IMR-90 (cell line): ENCODE measurements at regions not wholly inside any gene's neighbourhood (a gene's known extent, or its start where the extent isn't known, plus 50 kb on each side); places are given as distances from the start of the nearest gene placed in this dataset.

Experiments used
- ATAC-seq: fragments of 200-7000 bp; cut with Tn5 transposase; 2 replicates; pipeline ENCODE4 v1.9.1; 2020; ENCODE audit warnings: low read depth, mild to moderate bottlenecking, moderate library complexity
- BruUV-seq: library from RNA; stranded (reverse); fragments of 400-500 nt; replicated peaks from 2 replicates; lab custom pipeline; 2021; lab: Mats Ljungman, UMichigan
- CTCF ChIA-PET: fragments of 300-600 bp; formaldehyde crosslinking; extraction: SDS; loops from one replicate; lab custom pipeline; 2021; ENCODE audit warnings: antibody characterized with exemption; lab: Yijun Ruan, JAX
- POLR2A ChIA-PET: fragments of 300-600 bp; sonication (Branson Sonifier 250); formaldehyde crosslinking; loops from one replicate; lab custom pipeline; 2022; ENCODE audit warnings: antibody characterized with exemption; ENCODE audit not compliant: unreplicated experiment; lab: Charles Lee
- DNase-seq: peaks from one replicate; pipeline ENCODE4 v3.0.0; 2013
- H2AFZ ChIP-seq: replicated peaks from 2 replicates; pipeline ENCODE3; 2013; ENCODE audit warnings: low read length, mild to moderate bottlenecking; ENCODE audit not compliant: poor library complexity
- H2AK5ac ChIP-seq: 2 replicates; pipeline ENCODE4 v1.6.1; 2013; ENCODE audit warnings: low read depth, low read length, inconsistent platforms
- H2AK9ac ChIP-seq: replicated peaks from 2 replicates; pipeline ENCODE3; 2013; ENCODE audit warnings: mild to moderate bottlenecking, low read depth, low read length, moderate library complexity; ENCODE audit not compliant: poor library complexity
- H2BK120ac ChIP-seq: 2 replicates; pipeline ENCODE4 v1.6.1; 2013; ENCODE audit warnings: low read depth, low read length, inconsistent platforms
- H2BK15ac ChIP-seq: 3 replicates; pipeline ENCODE4 v1.6.1; 2013; ENCODE audit warnings: low read depth, low read length, inconsistent platforms
- H2BK20ac ChIP-seq: 2 replicates; pipeline ENCODE4 v1.6.1; 2013; ENCODE audit warnings: low read depth, mild to moderate bottlenecking, inconsistent platforms, low read length, moderate library complexity
- H2BK5ac ChIP-seq: 2 replicates; pipeline ENCODE4 v1.6.1; 2013; ENCODE audit warnings: mild to moderate bottlenecking, low read depth, low read length, inconsistent platforms; ENCODE audit not compliant: poor library complexity, severe bottlenecking
- H3K14ac ChIP-seq: replicated peaks from 2 replicates; pipeline ENCODE4 v1.6.1; 2013; ENCODE audit warnings: low read depth, low read length, inconsistent platforms
- H3K18ac ChIP-seq: 2 replicates; pipeline ENCODE4 v1.6.1; 2013; ENCODE audit warnings: low read depth, low read length, control low read depth
- H3K23ac ChIP-seq: 2 replicates; pipeline ENCODE4 v1.6.1; 2013; ENCODE audit warnings: low read depth, low read length, inconsistent platforms
- H3K27ac ChIP-seq: 2 replicates; pipeline ENCODE4 v1.5.1; 2013; ENCODE audit warnings: mild to moderate bottlenecking, control low read depth, low read length; ENCODE audit not compliant: insufficient read depth
- H3K27me3 ChIP-seq: 2 replicates; pipeline ENCODE4 v1.6.1; 2013; ENCODE audit warnings: low read length; ENCODE audit not compliant: control insufficient read depth, insufficient read depth
- H3K36me3 ChIP-seq: 2 replicates; pipeline ENCODE4 v1.6.1; 2013; ENCODE audit warnings: low read length, mixed read lengths; ENCODE audit not compliant: control insufficient read depth, insufficient read depth
- H3K4ac ChIP-seq: 2 replicates; pipeline ENCODE4 v1.6.1; 2013; ENCODE audit warnings: low read depth, low read length, inconsistent platforms
- H3K4me1 ChIP-seq: 2 replicates; pipeline ENCODE4 v1.6.1; 2013; ENCODE audit warnings: low read length, mixed read lengths; ENCODE audit not compliant: control insufficient read depth, insufficient read depth
- H3K4me2 ChIP-seq: 2 replicates; pipeline ENCODE4 v1.6.1; 2013; ENCODE audit warnings: low read depth, mild to moderate bottlenecking, control low read depth, low read length, moderate library complexity
- H3K4me3 ChIP-seq: 2 replicates; pipeline ENCODE4 v1.5.1; 2013; ENCODE audit warnings: low read depth, mild to moderate bottlenecking, control low read depth, low read length, moderate library complexity; ENCODE audit not compliant: insufficient read depth
- H3K56ac ChIP-seq: 2 replicates; pipeline ENCODE4 v1.6.1; 2013; ENCODE audit warnings: low read length, inconsistent platforms; ENCODE audit not compliant: insufficient read depth; ENCODE audit errors: extremely low read depth
- H3K79me1 ChIP-seq, 2 experiments: 2 replicates each; pipeline ENCODE4 v1.6.1; 2013; ENCODE audit warnings: low read length in 2 of 2, inconsistent platforms in 1 of 2, low read depth in 1 of 2
- H3K9ac ChIP-seq: 2 replicates; pipeline ENCODE4 v1.6.1; 2013; ENCODE audit warnings: low read depth, low read length, control low read depth
- H3K9me1 ChIP-seq: 2 replicates; pipeline ENCODE4 v1.6.1; 2013; ENCODE audit warnings: low read length, inconsistent platforms; ENCODE audit not compliant: insufficient read depth
- H3K9me3 ChIP-seq: 2 replicates; pipeline ENCODE4 v1.6.1; 2013; ENCODE audit warnings: low read length; ENCODE audit not compliant: control insufficient read depth, insufficient read depth
- H4K20me1 ChIP-seq: 2 replicates; pipeline ENCODE4 v1.6.1; 2013; ENCODE audit warnings: low read length, inconsistent platforms; ENCODE audit not compliant: insufficient read depth
- H4K5ac ChIP-seq: 2 replicates; pipeline ENCODE4 v1.6.1; 2013; ENCODE audit warnings: mild to moderate bottlenecking, low read depth, low read length, control low read depth
- H4K8ac ChIP-seq, 2 experiments: 2 replicates each; pipeline ENCODE4 v1.6.1; 2013; ENCODE audit warnings: low read depth in 2 of 2, low read length in 2 of 2, control low read depth in 1 of 2, inconsistent platforms in 1 of 2
- H4K91ac ChIP-seq: 2 replicates; pipeline ENCODE4 v1.6.1; 2013; ENCODE audit warnings: low read depth, low read length, inconsistent platforms; ENCODE audit not compliant: insufficient read depth
- BHLHE40 ChIP-seq: fragments of 150-350 bp; IDR thresholded peaks from 2 replicates; pipeline ENCODE4 v1.6.1; 2016; ENCODE audit warnings: mild to moderate bottlenecking, low read depth, low read length
- CEBPB ChIP-seq: IDR thresholded peaks from 2 replicates; pipeline ENCODE4 v1.6.1; 2012; ENCODE audit warnings: low read depth, low read length, improper control_type of control experiment
- CHD1 ChIP-seq: IDR thresholded peaks from 2 replicates; pipeline ENCODE4 v1.6.1; 2012; ENCODE audit warnings: low read depth, low read length, improper control_type of control experiment
- FOS ChIP-seq: fragments of 150-350 bp; IDR thresholded peaks from 2 replicates; pipeline ENCODE4 v1.6.1; 2016; ENCODE audit warnings: low read depth, low read length
- MAFK ChIP-seq: IDR thresholded peaks from 2 replicates; pipeline ENCODE4 v1.6.1; 2012; ENCODE audit warnings: low read depth, low read length, improper control_type of control experiment
- MAZ ChIP-seq: IDR thresholded peaks from 2 replicates; pipeline ENCODE4 v1.6.1; 2012; ENCODE audit warnings: low read depth, mild to moderate bottlenecking, low read length, improper control_type of control experiment, moderate library complexity, borderline replicate concordance
- MXI1 ChIP-seq: IDR thresholded peaks from 2 replicates; pipeline ENCODE4 v1.6.1; 2012; ENCODE audit warnings: low read depth, mild to moderate bottlenecking, low read length, moderate library complexity, borderline replicate concordance
- NFE2L2 ChIP-seq: fragments of 150-350 bp; IDR thresholded peaks from 2 replicates; pipeline ENCODE4 v1.6.1; 2016; ENCODE audit warnings: low read depth, mild to moderate bottlenecking, low read length
- POLR2A ChIP-seq: IDR thresholded peaks from 2 replicates; pipeline ENCODE4 v1.6.1; 2012; ENCODE audit warnings: mild to moderate bottlenecking, low read depth, low read length
- RAD21 ChIP-seq: IDR thresholded peaks from 2 replicates; pipeline ENCODE4 v1.6.1; 2012; ENCODE audit warnings: low read length, improper control_type of control experiment
- RCOR1 ChIP-seq: IDR thresholded peaks from 2 replicates; pipeline ENCODE4 v1.6.1; 2012; ENCODE audit warnings: mild to moderate bottlenecking, low read length, improper control_type of control experiment; ENCODE audit not compliant: insufficient replicate concordance
- RFX5 ChIP-seq: IDR thresholded peaks from 2 replicates; pipeline ENCODE4 v1.8.0; 2012; ENCODE audit warnings: low read depth, mild to moderate bottlenecking, low read length, moderate library complexity
- SMC3 ChIP-seq: fragments of 150-350 bp; IDR thresholded peaks from 2 replicates; pipeline ENCODE4 v1.6.1; 2016; ENCODE audit warnings: low read depth, mild to moderate bottlenecking, antibody characterized with exemption, low read length, moderate library complexity
- WGBS, 2 experiments: methylation state at CpG; one replicate each; pipeline versions ENCODE4 v1.1.5 to v1.1.7; 2013; ENCODE audit warnings: missing lambda C conversion rate in 2 of 2; ENCODE audit not compliant: insufficient read length in 1 of 2; ENCODE audit errors: extremely low coverage in 2 of 2; 5-methylcytosine and 5-hydroxymethylcytosine counted together
- dilution Hi-C: fragments of 300-500 bp; cut with HindIII; formaldehyde crosslinking; loops from one replicate; pipeline ENCODE4 v1.14.3; 2018; ENCODE audit warnings: low sequenced_read_pairs; ENCODE audit not compliant: unreplicated experiment
- in situ Hi-C: fragments of 300-500 bp; cut with MboI; formaldehyde crosslinking; loops from 3 replicates; pipeline ENCODE4 v1.14.3; 2019; ENCODE audit warnings: low sequenced_read_pairs, inconsistent platforms, mixed read lengths
- intact Hi-C: fragments of 100-400 bp; cut with micrococcal nuclease; formaldehyde crosslinking; loops from 2 replicates; pipeline ENCODE4 v1.10.0; 2022
- TF ChIP-seq, protein P1 (sequence below): conservative IDR thresholded peaks from 2 replicates; pipeline ENCODE4 v1.5.1; 2012; ENCODE audit warnings: mild to moderate bottlenecking, low read depth, low read length, improper control_type of control experiment
- TF ChIP-seq, protein P2 (sequence below): fragments of 150-350 bp; IDR thresholded peaks from 2 replicates; pipeline ENCODE4 v1.6.1; 2016; ENCODE audit warnings: low read depth, mild to moderate bottlenecking, low read length, moderate library complexity, borderline replicate concordance
- TF ChIP-seq, protein P3 (sequence below): fragments of 150-350 bp; IDR thresholded peaks from 2 replicates; pipeline ENCODE4 v1.6.1; 2017; ENCODE audit warnings: mild to moderate bottlenecking, antibody characterized with exemption, low read length, low read depth

DNA sequence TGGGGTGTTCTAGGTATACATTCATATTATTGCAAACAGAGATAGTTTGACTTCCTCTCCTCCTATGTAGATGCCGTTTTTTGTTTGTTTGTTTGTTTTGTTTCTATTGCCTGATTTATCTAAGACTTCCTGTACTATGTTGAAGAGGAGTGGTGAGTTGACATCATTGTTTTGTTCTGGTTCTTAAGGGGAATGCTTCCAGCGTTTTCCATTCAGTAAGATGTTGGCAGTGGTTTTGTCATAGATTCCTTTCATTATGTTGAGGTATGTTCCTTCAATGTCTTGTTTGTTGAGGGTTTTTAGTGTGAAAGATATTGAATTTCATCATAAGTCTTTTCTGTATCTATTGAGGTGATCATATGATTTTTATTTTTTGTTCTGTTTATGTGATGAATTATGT, 401.6 kb upstream of the EPHA5 start:
- H3K9me1 ChIP-seq: no peaks in the 10 kb centered on the region
- H2BK5ac ChIP-seq: no peak overlapping the region
- H3K4me1 ChIP-seq: no peaks in the 10 kb centered on the region
- H3K9me3 ChIP-seq: no peaks in the 10 kb centered on the region
- dilution Hi-C loops (no loop called here), intact Hi-C loops (no loop called here), in situ Hi-C loops (no loop called here)
- no TSS peak for BruUV-seq
- no peaks in the 10 kb centered on the region for H3K36me3 ChIP-seq
- no peak overlapping the region for H2AK9ac ChIP-seq
- H3K56ac ChIP-seq: no peak overlapping the region
- ATAC-seq: no peak
- H3K4me3 ChIP-seq: no peak overlapping the region
- no peak overlapping the region for H3K4me2 ChIP-seq
- no peak overlapping the region for H3K4ac ChIP-seq
- H2AFZ ChIP-seq: no peak overlapping the region
- H2BK20ac ChIP-seq: no peak overlapping the region
- H3K18ac ChIP-seq: no peak overlapping the region
- no peak overlapping the region for H2BK120ac ChIP-seq
- no peaks in the 10 kb centered on the region for H3K79me1 ChIP-seq
- H4K91ac ChIP-seq: no peak overlapping the region
- no peak overlapping the region for H2AK5ac ChIP-seq
- H4K8ac ChIP-seq: no peak overlapping the region
- no peak overlapping the region for H3K27ac ChIP-seq
- no peak overlapping the region for H4K5ac ChIP-seq
- no peaks in the 10 kb centered on the region for H4K20me1 ChIP-seq
- H3K23ac ChIP-seq: no peak overlapping the region
- TF ChIP-seq NFE2L2 (no peak), RAD21 (no peak), CHD1 (no peak), CEBPB (no peak), MAZ (no peak), MAFK (no peak), RFX5 (no peak), RCOR1 (no peak), POLR2A (no peak), FOS (no peak), SMC3 (no peak), MXI1 (no peak), BHLHE40 (no peak)
- TF ChIP-seq, protein P1, sequence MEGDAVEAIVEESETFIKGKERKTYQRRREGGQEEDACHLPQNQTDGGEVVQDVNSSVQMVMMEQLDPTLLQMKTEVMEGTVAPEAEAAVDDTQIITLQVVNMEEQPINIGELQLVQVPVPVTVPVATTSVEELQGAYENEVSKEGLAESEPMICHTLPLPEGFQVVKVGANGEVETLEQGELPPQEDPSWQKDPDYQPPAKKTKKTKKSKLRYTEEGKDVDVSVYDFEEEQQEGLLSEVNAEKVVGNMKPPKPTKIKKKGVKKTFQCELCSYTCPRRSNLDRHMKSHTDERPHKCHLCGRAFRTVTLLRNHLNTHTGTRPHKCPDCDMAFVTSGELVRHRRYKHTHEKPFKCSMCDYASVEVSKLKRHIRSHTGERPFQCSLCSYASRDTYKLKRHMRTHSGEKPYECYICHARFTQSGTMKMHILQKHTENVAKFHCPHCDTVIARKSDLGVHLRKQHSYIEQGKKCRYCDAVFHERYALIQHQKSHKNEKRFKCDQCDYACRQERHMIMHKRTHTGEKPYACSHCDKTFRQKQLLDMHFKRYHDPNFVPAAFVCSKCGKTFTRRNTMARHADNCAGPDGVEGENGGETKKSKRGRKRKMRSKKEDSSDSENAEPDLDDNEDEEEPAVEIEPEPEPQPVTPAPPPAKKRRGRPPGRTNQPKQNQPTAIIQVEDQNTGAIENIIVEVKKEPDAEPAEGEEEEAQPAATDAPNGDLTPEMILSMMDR: no peak
- TF ChIP-seq, protein P2, sequence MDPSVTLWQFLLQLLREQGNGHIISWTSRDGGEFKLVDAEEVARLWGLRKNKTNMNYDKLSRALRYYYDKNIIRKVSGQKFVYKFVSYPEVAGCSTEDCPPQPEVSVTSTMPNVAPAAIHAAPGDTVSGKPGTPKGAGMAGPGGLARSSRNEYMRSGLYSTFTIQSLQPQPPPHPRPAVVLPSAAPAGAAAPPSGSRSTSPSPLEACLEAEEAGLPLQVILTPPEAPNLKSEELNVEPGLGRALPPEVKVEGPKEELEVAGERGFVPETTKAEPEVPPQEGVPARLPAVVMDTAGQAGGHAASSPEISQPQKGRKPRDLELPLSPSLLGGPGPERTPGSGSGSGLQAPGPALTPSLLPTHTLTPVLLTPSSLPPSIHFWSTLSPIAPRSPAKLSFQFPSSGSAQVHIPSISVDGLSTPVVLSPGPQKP: no peak
- TF ChIP-seq, protein P3, sequence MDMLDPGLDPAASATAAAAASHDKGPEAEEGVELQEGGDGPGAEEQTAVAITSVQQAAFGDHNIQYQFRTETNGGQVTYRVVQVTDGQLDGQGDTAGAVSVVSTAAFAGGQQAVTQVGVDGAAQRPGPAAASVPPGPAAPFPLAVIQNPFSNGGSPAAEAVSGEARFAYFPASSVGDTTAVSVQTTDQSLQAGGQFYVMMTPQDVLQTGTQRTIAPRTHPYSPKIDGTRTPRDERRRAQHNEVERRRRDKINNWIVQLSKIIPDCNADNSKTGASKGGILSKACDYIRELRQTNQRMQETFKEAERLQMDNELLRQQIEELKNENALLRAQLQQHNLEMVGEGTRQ: no peak
- no peak overlapping the region for H2BK15ac ChIP-seq
- H3K9ac ChIP-seq: no peak overlapping the region
- DNase-seq: no peak
- H3K27me3 ChIP-seq: no peaks in the 10 kb centered on the region
- ChIA-PET POLR2A (no interaction called here), CTCF (no interaction called here)
- no peak overlapping the region for H3K14ac ChIP-seq
- 0% methylated on average over 1 of the region's 2 CpGs; no CpG with 5 or more reads in 1 of the 2 experiments for WGBS, 2 experiments
